PFSK-1 (cell line): ENCODE measurements at regions not wholly inside any gene's neighbourhood (a gene's known extent, or its start where the extent isn't known, plus 50 kb on each side); places are given as distances from the start of the nearest gene placed in this dataset.

Experiments
- FOXP2 ChIP-seq: optimal IDR thresholded peaks from 2 replicates; pipeline ENCODE3; 2011; ENCODE audit warnings: borderline replicate concordance, control low read depth, inconsistent platforms; ENCODE audit not compliant: insufficient read depth; ENCODE audit errors: extremely low read length, extremely low read depth
- POLR2AphosphoS5 ChIP-seq: IDR thresholded peaks from 2 replicates; pipeline ENCODE4 v1.6.1; 2012; ENCODE audit warnings: low read depth, mild to moderate bottlenecking, control low read depth, low read length, moderate library complexity
- REST ChIP-seq, 2 experiments: IDR thresholded peaks; 2 replicates each; pipeline versions ENCODE4 v1.6.1 to v1.8.0; 2011 to 2012; ENCODE audit warnings: low read depth in 2 of 2, low read length in 2 of 2, control low read depth in 1 of 2, inconsistent platforms in 1 of 2, mild to moderate bottlenecking in 1 of 2, moderate library complexity in 1 of 2; ENCODE audit not compliant: insufficient read depth in 1 of 2
- SIN3A ChIP-seq: IDR thresholded peaks from 2 replicates; pipeline ENCODE4 v1.6.1; 2012; ENCODE audit warnings: mild to moderate bottlenecking, low read length, moderate library complexity, borderline replicate concordance; ENCODE audit not compliant: insufficient read depth
- TAF1 ChIP-seq: IDR thresholded peaks from 2 replicates; pipeline ENCODE4 v1.6.1; 2012; ENCODE audit warnings: low read length, control low read depth, borderline replicate concordance; ENCODE audit not compliant: insufficient read depth

DNA sequence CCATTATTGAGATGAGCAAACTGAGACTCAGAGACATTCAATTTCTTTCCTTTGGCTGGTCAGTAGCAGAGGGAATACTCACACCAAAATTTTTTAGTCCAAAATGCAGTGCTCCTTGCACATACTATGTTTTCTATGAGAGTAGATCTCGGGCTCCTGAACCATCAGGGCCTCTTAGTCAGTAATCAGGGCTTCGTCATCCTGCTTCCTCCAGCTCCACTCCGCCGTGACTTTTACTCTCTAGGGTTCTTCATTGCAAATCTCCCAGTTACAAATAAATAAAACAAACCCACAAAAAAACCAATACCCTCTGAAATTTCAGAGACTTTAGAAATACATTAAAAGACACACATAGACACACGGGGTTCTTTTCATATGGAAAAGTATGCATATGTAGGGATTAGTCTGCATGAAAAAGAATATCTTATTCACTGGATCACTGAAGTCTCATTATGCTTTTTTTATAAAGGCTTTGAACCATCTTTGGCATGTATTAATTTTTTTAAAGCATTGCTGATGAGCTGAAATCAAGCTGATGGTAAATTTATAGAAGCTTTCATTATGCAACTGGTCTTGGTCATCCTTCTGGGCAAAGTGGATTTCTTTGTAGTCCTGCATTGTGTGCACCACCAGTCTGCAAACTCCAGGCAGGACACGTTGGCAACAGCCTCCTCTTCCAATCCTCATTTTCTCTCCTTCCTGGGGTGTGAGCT is 235.0 kb downstream of the ICOS start:
- TF ChIP-seq SIN3A (no peak), REST (IDR thresholded peaks at IDR 0.05; ENCODE audit: insufficient read depth in 1 of 2, low read depth in 2 of 2, low read length in 2 of 2) (no peak), POLR2AphosphoS5 (no peak), FOXP2 (no peak), TAF1 (no peak)

DNA sequence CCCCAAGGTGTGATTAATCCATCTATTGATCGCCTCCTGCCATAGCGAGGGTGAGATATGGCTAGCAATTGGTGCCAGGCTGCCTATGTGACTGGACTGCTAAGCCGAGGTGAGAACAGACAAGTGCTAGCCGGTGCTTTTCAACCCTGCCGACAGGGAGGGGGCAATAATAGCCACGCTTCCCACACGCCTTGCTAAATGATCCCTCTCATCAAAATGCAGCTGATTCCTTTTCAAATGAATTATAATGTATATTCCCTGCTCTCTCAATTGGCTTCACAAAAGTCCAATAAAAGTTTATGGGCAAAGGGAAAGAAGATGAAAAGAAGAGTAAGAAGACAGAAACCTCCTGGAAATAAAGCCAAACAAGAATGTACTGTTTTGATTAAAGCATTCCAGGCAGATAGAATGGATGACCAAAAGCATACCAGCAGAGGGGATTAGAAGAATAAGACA is 235.6 kb downstream of the ICOS start:
- TF ChIP-seq FOXP2 (no peak), POLR2AphosphoS5 (no peak), SIN3A (no peak), TAF1 (no peak), REST (IDR thresholded peaks at IDR 0.05; ENCODE audit: insufficient read depth in 1 of 2, low read depth in 2 of 2, low read length in 2 of 2) (no peak)

DNA sequence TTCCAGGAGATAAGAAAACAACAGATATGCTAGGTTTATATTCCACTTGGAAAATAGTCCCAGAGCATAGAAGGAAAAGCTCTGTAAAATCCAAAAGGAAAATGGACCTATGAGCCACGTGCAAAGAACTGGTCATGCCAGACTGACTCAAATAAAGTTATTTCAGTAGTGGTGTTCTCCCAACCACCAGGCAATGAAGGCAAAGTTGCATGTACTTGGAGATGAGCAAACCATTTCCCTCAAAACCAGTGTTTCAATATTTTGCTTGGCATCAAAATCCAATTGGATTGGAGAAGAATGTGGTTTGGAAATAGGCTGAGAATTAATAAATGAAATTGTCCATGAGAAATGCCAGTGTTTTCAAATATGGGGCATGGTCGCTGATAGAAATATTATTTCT is 237.5 kb downstream of the ICOS start:
- no peak for TF ChIP-seq SIN3A
- no peak for TF ChIP-seq TAF1
- no peak for TF ChIP-seq FOXP2
- no peak for TF ChIP-seq POLR2AphosphoS5
- TF ChIP-seq REST (IDR thresholded peaks at IDR 0.05; ENCODE audit: insufficient read depth in 1 of 2, low read depth in 2 of 2, low read length in 2 of 2), result no peak

DNA sequence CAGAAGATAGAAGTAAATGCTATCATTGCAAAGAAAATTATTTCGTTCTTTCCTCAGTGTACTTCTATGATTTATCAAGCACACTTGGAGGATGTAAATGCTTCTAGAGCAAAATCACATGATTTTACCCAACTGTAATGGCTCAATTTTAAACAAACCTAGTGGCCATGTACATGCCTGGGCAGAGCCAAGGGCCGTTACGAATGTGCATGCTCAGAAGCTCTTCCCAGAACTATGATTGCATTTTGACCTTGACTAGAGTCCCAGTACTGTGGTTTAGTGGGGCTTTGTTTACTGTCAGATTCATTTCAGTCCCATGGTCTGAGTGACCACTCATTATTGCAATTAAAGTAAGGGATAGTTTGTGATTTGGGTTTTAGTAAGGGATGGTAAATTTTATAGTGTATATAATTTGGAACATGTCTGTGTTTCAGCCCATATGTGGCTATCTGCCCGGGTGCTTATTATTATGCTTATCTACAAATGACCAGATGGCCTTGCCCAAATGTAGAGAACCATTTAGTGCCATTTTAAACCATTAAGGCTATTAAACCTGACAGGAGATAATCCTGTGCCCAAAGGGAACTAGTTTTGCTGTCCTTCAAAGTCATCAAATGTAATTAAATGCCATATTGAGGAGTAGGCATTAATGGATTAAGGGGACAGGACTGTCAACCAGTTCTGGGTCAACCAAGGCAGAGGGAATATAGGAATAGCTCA is 239.1 kb downstream of the ICOS start:
- TF ChIP-seq POLR2AphosphoS5 (no peak), TAF1 (no peak), REST (IDR thresholded peaks at IDR 0.05; ENCODE audit: insufficient read depth in 1 of 2, low read depth in 2 of 2, low read length in 2 of 2) (no peak), SIN3A (no peak), FOXP2 (no peak)
